B cell (primary cell): ENCODE measurements at regions not wholly inside any gene's neighbourhood (a gene's known extent, or its start where the extent isn't known, plus 50 kb on each side); places are given as distances from the start of the nearest gene placed in this dataset.

Source experiments
- CTCF ChIP-seq: fragments of 200-600 bp; IDR thresholded peaks from one replicate; pipeline ENCODE4 v1.8.0; 2022; ENCODE audit warnings: antibody characterized with exemption, mild to moderate bottlenecking
- EZH2 ChIP-seq: IDR thresholded peaks from 2 replicates; pipeline ENCODE4 v1.6.1; 2012; ENCODE audit warnings: borderline replicate concordance, low read depth, mild to moderate bottlenecking, moderate library complexity, low read length; ENCODE audit not compliant: insufficient read depth, poor library complexity, severe bottlenecking

GRCh38 chr1:68974447-68974846 is 477.6 kb upstream of the DEPDC1 start:
- TF ChIP-seq EZH2, result no peak
- TF ChIP-seq CTCF, result no peak
